ENCODE measurements at regions not wholly inside any gene's neighbourhood (a gene's known extent, or its start where the extent isn't known, plus 50 kb on each side); places are given as distances from the start of the nearest gene placed in this dataset.

DNA sequence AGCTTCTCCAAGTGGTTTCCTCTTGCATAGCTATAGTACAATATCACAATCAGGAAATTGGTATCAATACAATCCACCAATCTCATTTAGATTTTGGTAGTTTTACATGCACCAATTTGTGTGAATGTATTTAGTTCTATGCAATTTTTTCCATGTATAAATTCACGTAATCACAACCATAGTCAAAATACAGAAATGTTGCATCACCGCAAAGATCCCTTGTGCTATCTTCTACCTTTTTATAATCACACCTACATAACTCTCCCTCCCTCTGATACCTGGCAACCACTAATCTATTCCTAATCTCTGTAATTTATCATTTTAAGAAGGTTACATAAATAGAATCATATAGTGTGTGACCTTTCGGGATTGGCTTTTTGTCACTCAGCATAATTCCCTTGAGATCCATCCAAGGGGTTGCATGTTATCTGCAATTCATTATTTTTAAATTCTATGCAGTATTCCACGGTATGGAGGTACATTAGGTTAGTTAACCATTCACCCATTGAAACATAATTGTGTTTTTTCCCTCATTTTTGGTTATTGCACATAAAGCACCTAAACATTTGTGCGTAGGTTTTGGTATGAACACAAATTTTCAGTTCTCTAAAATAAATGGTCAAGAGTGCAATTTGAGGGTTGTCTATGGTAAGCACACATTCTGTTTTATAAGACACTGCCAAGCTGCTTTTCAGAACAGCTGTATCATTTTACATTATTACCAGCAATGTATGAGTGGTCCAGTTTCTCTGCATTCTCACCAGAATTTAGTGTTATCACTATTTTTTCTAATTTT is 95.1 kb upstream of the SLC22A23 start:
- Mint-ChIP-seq H3K4me3 (no peak overlapping the region), H3K9me3 (no peaks in the 10 kb centered on the region), H3K27me3 (peaks cover 32% of the 10 kb centered on the region), H3K27ac (no peak overlapping the region), H3K36me3 (ENCODE audit: low read depth) (no peaks in the 10 kb centered on the region), H3K4me1 (ENCODE audit: low read depth) (no peaks in the 10 kb centered on the region)
- H3K27ac ChIP-seq (ENCODE audit: low read depth in 1 of 2, low read length in 2 of 2) = no peak overlapping the region
- no peak overlapping the region for H3K4me3 ChIP-seq (ENCODE audit: low read length)
- CTCF ChIA-PET = no interaction called here
- peaks cover 0 to 11% of the 10 kb centered on the region in 2 experiments for H3K27me3 ChIP-seq (ENCODE audit: control insufficient read depth in 1 of 2, insufficient read depth in 2 of 2, low read length in 2 of 2)
- H3K9me3 ChIP-seq (ENCODE audit: control insufficient read depth in 1 of 2, insufficient read depth in 1 of 2, low read length in 2 of 2) = no peaks in the 10 kb centered on the region
- POLR2A ChIA-PET = no interaction called here
- DNase-seq (no peak), ATAC-seq (ENCODE audit: poor library complexity) (no peak)
- H3K36me3 ChIP-seq (ENCODE audit: insufficient read depth, low read length) = no peaks in the 10 kb centered on the region
- intact Hi-C loops (cut with DNase I, micrococcal nuclease) = no loop called here
- TF ChIP-seq, protein P1, sequence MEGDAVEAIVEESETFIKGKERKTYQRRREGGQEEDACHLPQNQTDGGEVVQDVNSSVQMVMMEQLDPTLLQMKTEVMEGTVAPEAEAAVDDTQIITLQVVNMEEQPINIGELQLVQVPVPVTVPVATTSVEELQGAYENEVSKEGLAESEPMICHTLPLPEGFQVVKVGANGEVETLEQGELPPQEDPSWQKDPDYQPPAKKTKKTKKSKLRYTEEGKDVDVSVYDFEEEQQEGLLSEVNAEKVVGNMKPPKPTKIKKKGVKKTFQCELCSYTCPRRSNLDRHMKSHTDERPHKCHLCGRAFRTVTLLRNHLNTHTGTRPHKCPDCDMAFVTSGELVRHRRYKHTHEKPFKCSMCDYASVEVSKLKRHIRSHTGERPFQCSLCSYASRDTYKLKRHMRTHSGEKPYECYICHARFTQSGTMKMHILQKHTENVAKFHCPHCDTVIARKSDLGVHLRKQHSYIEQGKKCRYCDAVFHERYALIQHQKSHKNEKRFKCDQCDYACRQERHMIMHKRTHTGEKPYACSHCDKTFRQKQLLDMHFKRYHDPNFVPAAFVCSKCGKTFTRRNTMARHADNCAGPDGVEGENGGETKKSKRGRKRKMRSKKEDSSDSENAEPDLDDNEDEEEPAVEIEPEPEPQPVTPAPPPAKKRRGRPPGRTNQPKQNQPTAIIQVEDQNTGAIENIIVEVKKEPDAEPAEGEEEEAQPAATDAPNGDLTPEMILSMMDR (IDR thresholded peaks at IDR 0.05) = no peak
- H3K4me1 ChIP-seq (ENCODE audit: insufficient read depth, low read length) = no peaks in the 10 kb centered on the region

DNA sequence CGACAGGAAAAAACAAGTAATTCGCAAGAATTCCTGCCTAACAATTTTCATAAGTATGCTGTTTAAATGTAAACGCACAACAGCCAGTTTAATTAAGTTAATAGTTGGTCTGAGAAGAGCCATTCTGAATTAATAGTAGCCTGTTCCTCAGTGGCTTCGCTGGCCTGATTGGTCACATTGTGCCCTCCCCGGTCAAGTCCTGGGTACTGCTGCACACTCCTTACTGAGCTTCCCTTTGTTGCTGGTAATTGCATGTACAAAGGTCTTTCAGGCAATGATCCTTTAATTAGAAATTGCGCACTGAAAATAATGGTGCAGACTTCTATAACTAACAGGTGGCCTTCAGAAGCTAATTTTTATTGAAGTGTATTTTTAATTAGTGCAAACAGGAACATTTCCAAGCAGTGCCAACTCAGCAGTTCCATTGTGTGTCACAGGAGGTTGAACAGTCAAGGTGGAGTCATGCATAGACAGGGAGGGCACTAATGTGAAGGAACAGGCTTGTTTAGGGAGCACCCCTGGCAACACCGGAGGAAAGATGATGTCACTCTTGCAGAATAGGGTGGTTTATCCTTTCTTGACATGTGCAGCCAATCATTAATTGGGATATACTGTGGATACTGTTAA is 92.6 kb upstream of the SLC22A23 start:
- Histone ChIP-seq H3K4me3 (ENCODE audit: low read length) (no peak overlapping the region), H3K9me3 (ENCODE audit: control insufficient read depth in 1 of 2, insufficient read depth in 1 of 2, low read length in 2 of 2) (no peaks in the 10 kb centered on the region), H3K27me3 (ENCODE audit: control insufficient read depth in 1 of 2, insufficient read depth in 2 of 2, low read length in 2 of 2) (peaks cover 0 to 11% of the 10 kb centered on the region in 2 experiments), H3K36me3 (ENCODE audit: insufficient read depth, low read length) (no peaks in the 10 kb centered on the region), H3K27ac (ENCODE audit: low read depth in 1 of 2, low read length in 2 of 2) (no peak overlapping the region), H3K4me1 (ENCODE audit: insufficient read depth, low read length) (no peaks in the 10 kb centered on the region)
- Mint-ChIP-seq H3K27ac (no peak overlapping the region), H3K4me3 (no peak overlapping the region), H3K27me3 (peaks cover 25% of the 10 kb centered on the region), H3K9me3 (no peaks in the 10 kb centered on the region), H3K4me1 (ENCODE audit: low read depth) (no peaks in the 10 kb centered on the region), H3K36me3 (ENCODE audit: low read depth) (no peaks in the 10 kb centered on the region)
- TF ChIP-seq, protein P1 (IDR thresholded peaks at IDR 0.05) = no peak
- POLR2A ChIA-PET = no interaction called here
- CTCF ChIA-PET = no interaction called here
- DNase-seq (no peak), ATAC-seq (ENCODE audit: poor library complexity) (no peak)
- intact Hi-C loops (cut with DNase I, micrococcal nuclease) = no loop called here

DNA sequence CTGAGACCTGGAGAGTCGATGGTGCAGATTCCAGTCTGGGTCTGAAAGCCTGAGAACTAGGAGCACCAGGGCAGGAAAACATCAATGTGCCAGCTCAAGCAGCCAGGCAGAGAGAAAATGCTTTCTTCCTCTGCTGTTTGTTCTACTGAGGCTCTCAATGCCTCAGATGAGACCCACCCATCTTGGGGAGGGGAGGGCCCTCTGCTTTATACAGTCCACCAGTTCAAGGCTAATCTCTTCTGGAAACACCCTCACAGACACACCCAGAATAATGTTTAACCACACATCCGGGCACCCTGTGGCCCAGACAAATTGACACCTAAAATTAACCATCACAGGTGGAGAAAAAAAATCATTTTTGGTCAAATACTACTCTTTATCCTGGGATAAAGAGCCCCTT is 89.3 kb upstream of the SLC22A23 start:
- Mint-ChIP-seq H3K4me1 (ENCODE audit: low read depth) (no peaks in the 10 kb centered on the region), H3K27ac (no peak overlapping the region), H3K27me3 (peaks cover 24% of the 10 kb centered on the region), H3K4me3 (no peak overlapping the region), H3K9me3 (no peaks in the 10 kb centered on the region), H3K36me3 (ENCODE audit: low read depth) (no peaks in the 10 kb centered on the region)
- no peak overlapping the region for H3K27ac ChIP-seq (ENCODE audit: low read depth in 1 of 2, low read length in 2 of 2)
- H3K4me1 ChIP-seq (ENCODE audit: insufficient read depth, low read length) = no peaks in the 10 kb centered on the region
- ChIA-PET POLR2A (no interaction called here), CTCF (no interaction called here)
- no peaks in the 10 kb centered on the region for H3K36me3 ChIP-seq (ENCODE audit: insufficient read depth, low read length)
- no peak overlapping the region for H3K4me3 ChIP-seq (ENCODE audit: low read length)
- TF ChIP-seq, protein P1 (IDR thresholded peaks at IDR 0.05) = no peak
- H3K27me3 ChIP-seq (ENCODE audit: control insufficient read depth in 1 of 2, insufficient read depth in 2 of 2, low read length in 2 of 2) = peaks cover 0 to 4% of the 10 kb centered on the region in 2 experiments
- ATAC-seq (ENCODE audit: poor library complexity) = no peak
- H3K9me3 ChIP-seq (ENCODE audit: control insufficient read depth in 1 of 2, insufficient read depth in 1 of 2, low read length in 2 of 2) = no peaks in the 10 kb centered on the region
- intact Hi-C loops (cut with DNase I, micrococcal nuclease) = no loop called here
- no peak for DNase-seq
